ENCODE measurements at regions not wholly inside any gene's neighbourhood (a gene's known extent, or its start where the extent isn't known, plus 50 kb on each side); places are given as distances from the start of the nearest gene placed in this dataset.

DNA sequence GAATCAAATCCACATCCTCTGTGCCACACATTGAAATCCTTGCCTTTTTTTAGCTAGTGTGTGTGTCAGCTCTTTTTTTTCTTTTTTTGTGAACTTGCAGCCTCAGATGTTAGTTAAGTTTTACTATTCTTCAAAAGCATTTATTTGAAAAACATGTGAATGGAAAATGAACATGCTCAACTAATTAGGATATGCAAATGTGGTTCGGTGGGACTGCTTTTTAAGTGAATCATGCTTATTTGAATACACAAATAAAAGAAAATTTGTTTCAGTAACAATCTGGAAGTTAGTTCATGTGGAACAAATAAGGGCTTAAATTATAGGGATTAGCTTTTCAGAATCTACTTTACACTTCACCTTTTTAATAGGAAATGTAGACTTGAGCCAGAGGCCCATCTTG is 751.5 kb upstream of the FAM241A start:
- no peak for DNase-seq (ENCODE audit: low read depth, low spot score)
- intact Hi-C loops (cut with micrococcal nuclease) (no loop called here), dilution Hi-C loops (cut with MboI; ENCODE audit: extremely low pct_ligation_motif_present, low sequenced_read_pairs) (no loop called here)
- H3K4me3 ChIP-seq (replicated peaks in 1 of 3; ENCODE audit: insufficient read depth in 1 of 3, low read depth in 1 of 3, low read length in 3 of 3) = no peak overlapping the region
- no peaks in the 10 kb centered on the region for H3K27me3 ChIP-seq (ENCODE audit: control insufficient read depth in 2 of 2, insufficient read depth in 2 of 2, low read length in 2 of 2)
- no peak for TF ChIP-seq POLR2A (IDR thresholded peaks at IDR 0.05; ENCODE audit: low read depth, low read length)
- TF ChIP-seq FOS (IDR thresholded peaks at IDR 0.05; ENCODE audit: borderline replicate concordance, insufficient read depth, low read length) = no peak
- TF ChIP-seq MYC (IDR thresholded peaks at IDR 0.05; ENCODE audit: low read depth, low read length) = no peak
- TF ChIP-seq JUN (IDR thresholded peaks at IDR 0.05; ENCODE audit: borderline replicate concordance, insufficient read depth, insufficient read length, low read depth) = no peak
- TF ChIP-seq EZH2 (IDR thresholded peaks at IDR 0.05; ENCODE audit: borderline replicate concordance, low read depth, low read length, severe bottlenecking) = no peak
- TF ChIP-seq, protein P1, sequence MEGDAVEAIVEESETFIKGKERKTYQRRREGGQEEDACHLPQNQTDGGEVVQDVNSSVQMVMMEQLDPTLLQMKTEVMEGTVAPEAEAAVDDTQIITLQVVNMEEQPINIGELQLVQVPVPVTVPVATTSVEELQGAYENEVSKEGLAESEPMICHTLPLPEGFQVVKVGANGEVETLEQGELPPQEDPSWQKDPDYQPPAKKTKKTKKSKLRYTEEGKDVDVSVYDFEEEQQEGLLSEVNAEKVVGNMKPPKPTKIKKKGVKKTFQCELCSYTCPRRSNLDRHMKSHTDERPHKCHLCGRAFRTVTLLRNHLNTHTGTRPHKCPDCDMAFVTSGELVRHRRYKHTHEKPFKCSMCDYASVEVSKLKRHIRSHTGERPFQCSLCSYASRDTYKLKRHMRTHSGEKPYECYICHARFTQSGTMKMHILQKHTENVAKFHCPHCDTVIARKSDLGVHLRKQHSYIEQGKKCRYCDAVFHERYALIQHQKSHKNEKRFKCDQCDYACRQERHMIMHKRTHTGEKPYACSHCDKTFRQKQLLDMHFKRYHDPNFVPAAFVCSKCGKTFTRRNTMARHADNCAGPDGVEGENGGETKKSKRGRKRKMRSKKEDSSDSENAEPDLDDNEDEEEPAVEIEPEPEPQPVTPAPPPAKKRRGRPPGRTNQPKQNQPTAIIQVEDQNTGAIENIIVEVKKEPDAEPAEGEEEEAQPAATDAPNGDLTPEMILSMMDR (IDR thresholded peaks at IDR 0.05; ENCODE audit: extremely low read depth in 1 of 2, insufficient read depth in 1 of 2, low read depth in 1 of 2, low read length in 2 of 2) = no peak
- TF ChIP-seq, protein P2, sequence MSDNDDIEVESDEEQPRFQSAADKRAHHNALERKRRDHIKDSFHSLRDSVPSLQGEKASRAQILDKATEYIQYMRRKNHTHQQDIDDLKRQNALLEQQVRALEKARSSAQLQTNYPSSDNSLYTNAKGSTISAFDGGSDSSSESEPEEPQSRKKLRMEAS (IDR thresholded peaks at IDR 0.05; ENCODE audit: insufficient read depth, insufficient read length) = no peak
- TF ChIP-seq POLR2AphosphoS5 (IDR thresholded peaks at IDR 0.05; ENCODE audit: insufficient read depth, low read depth, low read length) = no peak
- no peak for TF ChIP-seq GATA2 (IDR thresholded peaks at IDR 0.05; ENCODE audit: insufficient read depth, insufficient read length, low read depth, low read length)
- H3K27ac ChIP-seq (ENCODE audit: insufficient read depth, low read depth, low read length) = no peak overlapping the region
- H3K36me3 ChIP-seq (ENCODE audit: control insufficient read depth in 2 of 2, extremely low read depth in 1 of 2, insufficient read depth in 2 of 2, low read length in 2 of 2) = no peaks in the 10 kb centered on the region
- H3K4me2 ChIP-seq (ENCODE audit: insufficient read depth, low read length) = no peak overlapping the region
- H3K4me1 ChIP-seq (ENCODE audit: control insufficient read depth, extremely low read depth, insufficient read depth, low read length) = no peaks in the 10 kb centered on the region
- no peaks in the 10 kb centered on the region for H3K9me1 ChIP-seq (replicated peaks; ENCODE audit: control insufficient read depth, extremely low read depth, insufficient read depth, low read length)
- ChIA-PET CTCF (no interaction called here), POLR2A (no interaction called here)
- no peaks in the 10 kb centered on the region for H3K9me3 ChIP-seq (replicated peaks; ENCODE audit: control insufficient read depth, insufficient read depth, low read length)
- H2AFZ ChIP-seq (ENCODE audit: low read depth, low read length) = no peak overlapping the region
- H3K9ac ChIP-seq (replicated peaks; ENCODE audit: extremely low read depth, insufficient read depth, low read length) = no peak overlapping the region
- FAIRE-seq = no peak
- H4K20me1 ChIP-seq (replicated peaks; ENCODE audit: control insufficient read depth, extremely low read depth, insufficient read depth, low read length) = no peaks in the 10 kb centered on the region
- H3K79me2 ChIP-seq (ENCODE audit: control insufficient read depth, insufficient read depth, low read length) = no peaks in the 10 kb centered on the region
- no TSS peak for BruUV-seq (replicated peaks)

Measured in endothelial cell of umbilical vein (primary cell).